ENCODE measurements at regions not wholly inside any gene's neighbourhood (a gene's known extent, or its start where the extent isn't known, plus 50 kb on each side); places are given as distances from the start of the nearest gene placed in this dataset.

DNA sequence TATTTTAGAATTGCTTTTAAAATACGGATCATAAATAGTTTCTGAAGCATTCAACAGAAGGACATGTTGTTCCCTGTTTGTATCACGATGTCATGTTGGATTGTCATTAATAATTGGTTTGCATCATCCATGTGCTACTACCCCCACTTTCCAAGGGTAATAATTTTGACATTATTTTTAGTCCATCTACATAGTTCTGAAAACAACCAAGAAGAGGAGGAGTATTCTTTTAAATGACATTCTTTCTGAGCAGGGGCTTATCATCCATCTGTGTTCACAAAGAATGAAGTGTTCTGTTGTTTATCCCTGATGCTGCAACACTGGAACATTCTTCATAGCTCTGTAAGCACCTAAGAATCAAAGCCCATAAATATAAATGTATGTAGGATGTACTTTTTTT is 151.0 kb upstream of the CITED2 start:
- no peak for TF ChIP-seq CTCF (IDR thresholded peaks at IDR 0.05)
- ATAC-seq (ENCODE audit: low FRiP score), result no peak
- no peak for DNase-seq (ENCODE audit: low spot score)

GRCh38 chr6:139523986-139524385 is 149.5 kb upstream of the CITED2 start:
- ATAC-seq (ENCODE audit: low FRiP score) (no peak), DNase-seq (ENCODE audit: low spot score) (no peak)
- no peak for TF ChIP-seq CTCF (IDR thresholded peaks at IDR 0.05)

DNA sequence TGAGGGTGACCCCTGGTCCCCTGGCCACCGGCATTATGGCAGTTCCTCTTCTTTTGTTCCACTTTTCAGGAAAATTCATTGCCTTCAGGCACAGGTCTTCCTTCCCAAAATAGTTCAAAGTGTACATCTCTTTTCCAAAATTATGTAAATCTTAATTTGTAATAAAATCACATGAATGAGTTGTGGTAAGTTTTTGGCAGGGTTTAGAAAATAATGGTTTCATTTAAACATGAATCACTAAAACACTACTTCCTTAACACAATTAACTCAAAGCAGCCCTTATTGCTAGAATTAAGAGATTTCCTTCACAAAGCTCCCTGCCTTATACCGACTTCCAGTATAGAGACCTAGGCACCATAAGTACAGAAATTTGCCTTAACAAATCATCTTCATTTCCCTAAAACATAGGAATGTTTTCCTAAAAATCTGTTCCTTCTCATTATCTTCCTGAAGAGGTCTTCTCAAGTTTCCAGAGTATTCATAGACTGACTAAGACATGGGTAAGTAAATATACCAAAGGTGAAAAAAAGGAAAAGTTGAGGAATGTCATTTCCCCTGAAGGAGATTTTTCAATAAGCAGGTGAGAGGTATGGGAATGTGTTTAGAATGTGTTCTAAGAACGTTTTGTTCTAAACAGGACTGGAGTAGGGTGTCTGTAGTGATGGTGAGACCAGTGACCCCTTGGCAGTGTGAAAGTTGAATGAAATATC is 148.2 kb upstream of the CITED2 start:
- TF ChIP-seq CTCF (IDR thresholded peaks at IDR 0.05), result no peak

GRCh38 chr6:139521338-139521737 is 146.9 kb upstream of the CITED2 start:
- no peak for ATAC-seq (ENCODE audit: low FRiP score)
- TF ChIP-seq CTCF (IDR thresholded peaks at IDR 0.05), result no peak

More for the DNA sequence above, 148.2 kb upstream of the CITED2 start:
- DNase-seq (ENCODE audit: low spot score) (no peak), ATAC-seq (ENCODE audit: low FRiP score) (no peak)

DNA sequence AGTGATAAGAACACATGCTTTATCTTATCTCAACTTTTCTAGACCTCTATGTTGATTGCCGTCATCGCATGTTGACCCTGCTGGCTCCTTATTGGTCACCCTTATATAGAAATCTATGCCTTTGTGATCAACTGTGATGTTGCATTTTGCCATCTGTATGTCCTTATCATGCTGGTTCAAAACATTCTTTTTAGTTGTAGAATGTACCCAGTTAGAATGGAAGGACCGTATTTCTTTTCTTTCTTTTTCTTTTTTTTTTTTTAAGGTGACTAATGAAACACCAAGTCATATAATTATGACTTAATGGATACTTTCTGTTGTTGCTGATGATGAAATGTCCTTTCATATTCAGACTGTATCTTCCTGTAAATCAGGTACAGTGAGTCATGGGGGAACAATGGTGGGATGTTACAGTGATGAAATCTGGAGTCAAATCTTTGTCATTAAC is 145.9 kb upstream of the CITED2 start:
- TF ChIP-seq CTCF (IDR thresholded peaks at IDR 0.05), result no peak
- ATAC-seq (ENCODE audit: low FRiP score) (no peak), DNase-seq (ENCODE audit: low spot score) (no peak)

More at GRCh38 chr6:139521338-139521737, 146.9 kb upstream of the CITED2 start:
- DNase-seq (ENCODE audit: low spot score), result no peak

GRCh38 chr6:139519571-139520031 is 145.2 kb upstream of the CITED2 start:
- DNase-seq (ENCODE audit: low spot score) (no peak), ATAC-seq (ENCODE audit: low FRiP score) (no peak)
- no peak for TF ChIP-seq CTCF (IDR thresholded peaks at IDR 0.05)

DNA sequence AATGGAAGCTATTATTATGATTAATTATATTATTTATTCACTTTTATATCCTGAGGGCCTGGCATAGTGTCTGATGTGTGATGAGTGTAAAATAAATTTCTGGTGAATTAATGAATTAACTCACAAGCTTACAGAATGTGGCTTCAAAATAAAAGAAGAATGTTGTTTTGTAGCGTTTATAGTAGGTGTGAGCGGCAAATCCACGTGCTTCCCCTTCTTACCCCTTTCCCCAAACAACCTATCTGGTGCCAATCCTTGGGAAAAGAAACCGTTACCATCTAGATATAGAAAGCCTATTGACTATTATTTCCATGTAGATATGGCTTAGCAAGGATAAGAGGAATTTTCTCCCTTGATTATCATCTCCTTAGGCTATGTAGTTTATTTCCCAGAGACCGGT is 144.6 kb upstream of the CITED2 start:
- no peak for TF ChIP-seq CTCF (IDR thresholded peaks at IDR 0.05)
- no peak for DNase-seq (ENCODE audit: low spot score)
- ATAC-seq (ENCODE audit: low FRiP score), result no peak
